ENCODE measurements at regions not wholly inside any gene's neighbourhood (a gene's known extent, or its start where the extent isn't known, plus 50 kb on each side); places are given as distances from the start of the nearest gene placed in this dataset.

DNA sequence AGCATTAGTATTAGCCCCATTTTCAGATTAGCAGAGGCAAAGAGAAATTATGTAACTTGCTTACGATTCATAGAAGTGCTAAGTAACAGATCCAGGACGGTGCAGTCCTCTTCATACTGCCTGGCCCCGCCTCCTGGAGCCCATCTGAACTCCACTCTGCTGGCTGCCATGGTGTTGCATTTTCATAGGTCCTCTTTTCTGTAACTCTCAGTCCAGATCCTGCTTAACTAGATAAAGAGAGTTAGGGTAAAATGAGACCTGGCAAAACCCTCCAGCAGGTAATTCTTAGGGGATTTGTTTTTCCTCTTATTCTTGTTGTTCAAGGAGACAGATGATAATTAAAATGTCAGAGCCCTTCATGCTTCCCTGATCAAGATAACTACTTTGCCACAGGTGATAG lies 135.1 kb upstream of the EFNA5 start:
- H3K27ac ChIP-seq (ENCODE audit: low read depth) = no peak overlapping the region
- no peaks in the 10 kb centered on the region for H3K9me2 ChIP-seq (ENCODE audit: insufficient read depth)
- no peak overlapping the region for H2AFZ ChIP-seq
- no peaks in the 10 kb centered on the region for H3K36me3 ChIP-seq (ENCODE audit: insufficient read depth)
- no peak overlapping the region for H3K4me3 Mint-ChIP-seq
- no peaks in the 10 kb centered on the region; the same call in 1 of the 2 replicates for H3F3A ChIP-seq (replicated peaks; ENCODE audit: low read depth)
- H3K79me2 ChIP-seq (replicated peaks; ENCODE audit: insufficient read depth) = no peaks in the 10 kb centered on the region
- DNase-seq (ENCODE audit: low spot score) = no peak
- no peak for ATAC-seq
- peak overlapping the region; percentile 30 for H3K4me2 ChIP-seq
- no peaks in the 10 kb centered on the region for H3K9me3 Mint-ChIP-seq
- H3K4me3 ChIP-seq = no peak overlapping the region
- no peaks in the 10 kb centered on the region for H3K36me3 Mint-ChIP-seq (ENCODE audit: low read depth)
- peaks cover 10% of the 10 kb centered on the region for H3K27me3 Mint-ChIP-seq (ENCODE audit: insufficient read depth, low read depth, poor library complexity)
- H3K27me3 ChIP-seq (ENCODE audit: insufficient read depth) = no peaks in the 10 kb centered on the region
- H4K20me1 ChIP-seq (replicated peaks; ENCODE audit: insufficient read depth) = no peaks in the 10 kb centered on the region
- H3K27ac Mint-ChIP-seq = no peak overlapping the region
- H3K4me1 ChIP-seq (ENCODE audit: insufficient read depth) = peaks cover 56% of the 10 kb centered on the region
- peaks cover 19% of the 10 kb centered on the region for H3K4me1 Mint-ChIP-seq
- TF ChIP-seq CTCF (conservative IDR thresholded peaks at IDR 0.05; ENCODE audit: low read depth in 2 of 2) = no peak
- no peak for TF ChIP-seq EZH2phosphoT487 (IDR thresholded peaks at IDR 0.05; ENCODE audit: unreplicated experiment)
- no peak for TF ChIP-seq ZNF331 (CRISPR knock-in tag; IDR thresholded peaks at IDR 0.05; ENCODE audit: low read depth)
- TF ChIP-seq, protein P1, sequence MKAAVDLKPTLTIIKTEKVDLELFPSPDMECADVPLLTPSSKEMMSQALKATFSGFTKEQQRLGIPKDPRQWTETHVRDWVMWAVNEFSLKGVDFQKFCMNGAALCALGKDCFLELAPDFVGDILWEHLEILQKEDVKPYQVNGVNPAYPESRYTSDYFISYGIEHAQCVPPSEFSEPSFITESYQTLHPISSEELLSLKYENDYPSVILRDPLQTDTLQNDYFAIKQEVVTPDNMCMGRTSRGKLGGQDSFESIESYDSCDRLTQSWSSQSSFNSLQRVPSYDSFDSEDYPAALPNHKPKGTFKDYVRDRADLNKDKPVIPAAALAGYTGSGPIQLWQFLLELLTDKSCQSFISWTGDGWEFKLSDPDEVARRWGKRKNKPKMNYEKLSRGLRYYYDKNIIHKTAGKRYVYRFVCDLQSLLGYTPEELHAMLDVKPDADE (IDR thresholded peaks at IDR 0.05) = no peak
- TF ChIP-seq JUNB (IDR thresholded peaks at IDR 0.05; ENCODE audit: unreplicated experiment) = no peak
- no peak for TF ChIP-seq CREB1 (CRISPR knock-in tag; IDR thresholded peaks at IDR 0.05; ENCODE audit: low read depth)
- no peak for TF ChIP-seq POLR2AphosphoS5 (IDR thresholded peaks at IDR 0.05; ENCODE audit: low read depth)
- no peak for TF ChIP-seq STAT1 (IDR thresholded peaks at IDR 0.05; ENCODE audit: unreplicated experiment)
- TF ChIP-seq ZNF114 (CRISPR knock-in tag; IDR thresholded peaks at IDR 0.05) = no peak
- TF ChIP-seq EZH2 (IDR thresholded peaks at IDR 0.05; ENCODE audit: low read depth, unreplicated experiment) = no peak
- TF ChIP-seq REST (IDR thresholded peaks at IDR 0.05; ENCODE audit: unreplicated experiment) = no peak
- no peak for TF ChIP-seq NANOG (IDR thresholded peaks at IDR 0.05; ENCODE audit: borderline replicate concordance)
- TF ChIP-seq, protein P2, sequence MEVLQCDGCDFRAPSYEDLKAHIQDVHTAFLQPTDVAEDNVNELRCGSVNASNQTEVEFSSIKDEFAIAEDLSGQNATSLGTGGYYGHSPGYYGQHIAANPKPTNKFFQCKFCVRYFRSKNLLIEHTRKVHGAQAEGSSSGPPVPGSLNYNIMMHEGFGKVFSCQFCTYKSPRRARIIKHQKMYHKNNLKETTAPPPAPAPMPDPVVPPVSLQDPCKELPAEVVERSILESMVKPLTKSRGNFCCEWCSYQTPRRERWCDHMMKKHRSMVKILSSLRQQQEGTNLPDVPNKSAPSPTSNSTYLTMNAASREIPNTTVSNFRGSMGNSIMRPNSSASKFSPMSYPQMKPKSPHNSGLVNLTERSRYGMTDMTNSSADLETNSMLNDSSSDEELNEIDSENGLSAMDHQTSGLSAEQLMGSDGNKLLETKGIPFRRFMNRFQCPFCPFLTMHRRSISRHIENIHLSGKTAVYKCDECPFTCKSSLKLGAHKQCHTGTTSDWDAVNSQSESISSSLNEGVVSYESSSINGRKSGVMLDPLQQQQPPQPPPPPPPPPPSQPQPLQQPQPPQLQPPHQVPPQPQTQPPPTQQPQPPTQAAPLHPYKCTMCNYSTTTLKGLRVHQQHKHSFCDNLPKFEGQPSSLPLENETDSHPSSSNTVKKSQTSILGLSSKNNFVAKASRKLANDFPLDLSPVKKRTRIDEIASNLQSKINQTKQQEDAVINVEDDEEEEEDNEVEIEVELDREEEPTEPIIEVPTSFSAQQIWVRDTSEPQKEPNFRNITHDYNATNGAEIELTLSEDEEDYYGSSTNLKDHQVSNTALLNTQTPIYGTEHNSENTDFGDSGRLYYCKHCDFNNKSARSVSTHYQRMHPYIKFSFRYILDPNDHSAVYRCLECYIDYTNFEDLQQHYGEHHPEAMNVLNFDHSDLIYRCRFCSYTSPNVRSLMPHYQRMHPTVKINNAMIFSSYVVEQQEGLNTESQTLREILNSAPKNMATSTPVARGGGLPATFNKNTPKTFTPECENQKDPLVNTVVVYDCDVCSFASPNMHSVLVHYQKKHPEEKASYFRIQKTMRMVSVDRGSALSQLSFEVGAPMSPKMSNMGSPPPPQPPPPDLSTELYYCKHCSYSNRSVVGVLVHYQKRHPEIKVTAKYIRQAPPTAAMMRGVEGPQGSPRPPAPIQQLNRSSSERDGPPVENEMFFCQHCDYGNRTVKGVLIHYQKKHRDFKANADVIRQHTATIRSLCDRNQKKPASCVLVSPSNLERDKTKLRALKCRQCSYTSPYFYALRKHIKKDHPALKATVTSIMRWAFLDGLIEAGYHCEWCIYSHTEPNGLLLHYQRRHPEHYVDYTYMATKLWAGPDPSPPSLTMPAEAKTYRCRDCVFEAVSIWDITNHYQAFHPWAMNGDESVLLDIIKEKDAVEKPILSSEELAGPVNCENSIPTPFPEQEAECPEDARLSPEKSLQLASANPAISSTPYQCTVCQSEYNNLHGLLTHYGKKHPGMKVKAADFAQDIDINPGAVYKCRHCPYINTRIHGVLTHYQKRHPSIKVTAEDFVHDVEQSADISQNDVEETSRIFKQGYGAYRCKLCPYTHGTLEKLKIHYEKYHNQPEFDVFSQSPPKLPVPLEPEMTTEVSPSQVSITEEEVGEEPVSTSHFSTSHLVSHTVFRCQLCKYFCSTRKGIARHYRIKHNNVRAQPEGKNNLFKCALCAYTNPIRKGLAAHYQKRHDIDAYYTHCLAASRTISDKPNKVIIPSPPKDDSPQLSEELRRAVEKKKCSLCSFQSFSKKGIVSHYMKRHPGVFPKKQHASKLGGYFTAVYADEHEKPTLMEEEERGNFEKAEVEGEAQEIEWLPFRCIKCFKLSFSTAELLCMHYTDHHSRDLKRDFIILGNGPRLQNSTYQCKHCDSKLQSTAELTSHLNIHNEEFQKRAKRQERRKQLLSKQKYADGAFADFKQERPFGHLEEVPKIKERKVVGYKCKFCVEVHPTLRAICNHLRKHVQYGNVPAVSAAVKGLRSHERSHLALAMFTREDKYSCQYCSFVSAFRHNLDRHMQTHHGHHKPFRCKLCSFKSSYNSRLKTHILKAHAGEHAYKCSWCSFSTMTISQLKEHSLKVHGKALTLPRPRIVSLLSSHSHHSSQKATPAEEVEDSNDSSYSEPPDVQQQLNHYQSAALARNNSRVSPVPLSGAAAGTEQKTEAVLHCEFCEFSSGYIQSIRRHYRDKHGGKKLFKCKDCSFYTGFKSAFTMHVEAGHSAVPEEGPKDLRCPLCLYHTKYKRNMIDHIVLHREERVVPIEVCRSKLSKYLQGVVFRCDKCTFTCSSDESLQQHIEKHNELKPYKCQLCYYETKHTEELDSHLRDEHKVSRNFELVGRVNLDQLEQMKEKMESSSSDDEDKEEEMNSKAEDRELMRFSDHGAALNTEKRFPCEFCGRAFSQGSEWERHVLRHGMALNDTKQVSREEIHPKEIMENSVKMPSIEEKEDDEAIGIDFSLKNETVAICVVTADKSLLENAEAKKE (CRISPR knock-in tag; IDR thresholded peaks at IDR 0.05) = no peak
